HL-60/S4 treated with retinoic acid at 250 ng/mL for 4 days and 3 days (cell line): ENCODE measurements at regions not wholly inside any gene's neighbourhood (a gene's known extent, or its start where the extent isn't known, plus 50 kb on each side); places are given as distances from the start of the nearest gene placed in this dataset.

Experiments used
- in situ Hi-C: fragments of 300-500 bp; cut with MboI; formaldehyde crosslinking; loops from 2 replicates; pipeline ENCODE4 v1.7.0; 2022; ENCODE audit warnings: low sequenced_read_pairs

DNA sequence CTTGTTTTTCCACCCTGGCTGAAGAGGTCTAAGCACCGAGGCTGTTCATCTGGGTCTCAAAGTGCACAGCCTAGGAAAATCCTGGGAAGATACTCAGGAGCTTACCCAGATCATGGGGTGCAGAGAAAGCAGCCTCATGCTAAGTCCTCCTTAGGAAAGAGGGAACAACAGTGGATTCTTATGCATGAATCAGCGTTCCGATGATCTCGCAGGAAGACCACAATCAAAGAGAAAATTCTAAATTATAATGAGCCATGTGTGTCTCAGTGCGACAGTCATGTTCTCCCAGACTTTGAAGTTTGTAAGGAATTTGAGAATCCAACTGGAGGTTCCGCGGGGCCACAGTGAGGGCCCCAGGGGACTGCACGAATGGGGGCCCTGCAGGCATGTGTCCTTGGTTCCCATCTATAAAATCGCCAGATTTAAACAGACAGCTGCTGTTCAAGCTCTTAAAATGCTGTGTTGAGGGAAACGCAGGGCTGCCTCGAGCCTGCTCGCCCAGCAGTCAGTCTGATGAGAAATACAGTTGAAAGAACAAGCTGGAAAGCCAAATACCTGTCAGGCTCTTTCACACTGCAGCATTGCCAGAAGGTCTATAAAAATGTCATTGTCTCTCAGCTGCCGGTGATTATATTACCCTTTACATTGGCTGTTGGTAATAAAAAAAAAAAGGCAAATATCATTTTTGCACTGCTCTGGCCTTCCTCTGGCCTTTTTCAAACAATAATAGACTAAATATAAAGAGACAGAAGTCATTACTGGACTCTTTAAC is 152.1 kb downstream of the PMP22 start:
- in situ Hi-C loops, result no loop called here

DNA sequence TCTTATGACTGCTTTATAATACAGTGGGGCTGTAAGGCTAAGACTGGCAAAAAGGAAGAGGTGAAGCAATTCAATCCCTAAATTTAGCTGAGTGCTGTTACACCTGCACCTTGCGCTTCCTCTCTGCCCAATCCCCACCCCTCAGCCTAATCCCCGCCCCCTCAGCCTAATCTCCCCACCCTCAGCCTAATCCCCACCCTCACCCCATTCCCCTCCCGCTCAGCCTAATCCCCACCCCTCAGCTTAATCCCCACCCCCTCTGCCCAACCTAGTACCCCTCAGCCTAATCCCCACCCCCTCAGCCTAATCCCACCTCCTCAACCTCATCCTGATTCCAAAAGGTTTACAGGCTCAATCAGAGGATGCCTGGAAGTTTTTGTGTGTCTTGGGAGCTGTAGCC is 155.5 kb downstream of the PMP22 start:
- in situ Hi-C loops, result no loop called here

DNA sequence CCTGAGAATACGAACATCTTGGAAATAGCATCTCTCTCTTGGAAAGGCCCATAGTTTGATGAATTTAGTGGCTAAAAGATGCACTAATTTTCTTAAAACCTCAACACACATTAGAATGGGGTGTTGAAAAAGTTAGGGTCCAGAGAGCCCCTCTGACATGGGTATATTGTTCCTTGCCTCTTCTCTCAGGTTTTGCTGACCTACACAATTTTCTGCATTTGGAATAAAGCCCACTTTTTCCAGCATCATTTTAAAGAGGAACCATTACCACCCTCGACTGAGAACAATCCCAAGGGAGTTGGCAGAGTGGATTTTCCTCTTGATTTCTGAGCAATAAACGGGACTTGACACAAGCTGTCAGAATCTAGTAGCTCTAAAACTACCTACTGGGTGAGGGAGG is 156.1 kb downstream of the PMP22 start:
- in situ Hi-C loops, result no loop called here

DNA sequence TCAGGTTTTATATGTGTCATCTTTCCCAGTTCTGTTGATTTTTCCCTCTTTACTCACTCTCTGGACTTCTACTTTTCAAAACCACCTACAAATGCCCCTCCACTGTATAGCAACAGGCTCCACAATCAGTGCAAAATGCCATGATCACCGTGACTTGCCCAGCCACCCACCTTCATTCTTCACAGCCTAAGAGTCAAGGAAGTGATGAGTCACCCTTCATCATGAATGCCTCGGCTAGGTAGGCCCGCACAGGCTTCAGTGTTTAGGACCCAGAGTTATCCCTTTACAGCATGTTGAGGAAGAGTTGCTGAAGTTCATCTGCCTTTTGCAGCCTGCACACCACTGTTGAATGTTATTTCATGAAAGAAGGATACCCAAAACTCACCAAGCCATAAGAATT is 158.6 kb downstream of the PMP22 start:
- in situ Hi-C loops, result no loop called here

DNA sequence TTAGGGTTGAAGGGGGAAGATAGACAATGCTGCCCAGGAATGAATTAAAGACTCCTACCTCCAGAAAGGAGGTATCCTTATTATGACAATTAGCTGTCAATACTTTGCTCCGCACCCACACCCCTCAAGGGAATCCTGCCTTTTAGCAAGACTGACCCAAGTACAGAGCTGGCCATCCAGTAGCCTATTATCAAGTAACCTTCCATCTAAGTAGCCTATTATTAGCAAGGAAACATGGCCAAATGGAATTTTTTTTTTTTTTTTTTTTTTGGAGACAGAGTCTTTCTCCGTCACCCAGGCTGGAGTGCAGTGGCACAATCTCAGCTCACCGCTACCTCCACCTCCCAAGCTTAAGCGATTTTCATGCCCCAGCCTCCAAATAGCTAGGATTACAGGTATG is 161.3 kb downstream of the PMP22 start:
- in situ Hi-C loops, result no loop called here

DNA sequence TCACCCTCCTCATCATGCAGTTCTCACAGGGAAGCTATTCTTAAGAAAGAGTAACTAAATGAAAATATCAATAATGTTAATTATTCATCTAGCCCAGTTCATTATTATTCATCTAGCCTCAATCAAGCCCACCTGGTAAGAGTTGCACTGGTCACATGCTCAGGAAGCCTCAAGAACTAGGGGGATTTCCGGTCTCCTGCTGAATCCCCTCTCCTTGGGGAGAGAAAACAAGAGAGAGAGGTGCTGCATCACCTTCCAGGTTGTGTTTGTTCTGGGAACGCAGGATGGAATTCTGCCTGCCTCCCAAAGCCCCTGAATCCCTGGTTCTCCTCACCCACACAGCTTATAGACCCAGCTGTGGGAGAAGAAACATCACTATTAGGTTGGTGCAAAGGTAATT is 164.0 kb downstream of the PMP22 start:
- in situ Hi-C loops, result no loop called here

DNA sequence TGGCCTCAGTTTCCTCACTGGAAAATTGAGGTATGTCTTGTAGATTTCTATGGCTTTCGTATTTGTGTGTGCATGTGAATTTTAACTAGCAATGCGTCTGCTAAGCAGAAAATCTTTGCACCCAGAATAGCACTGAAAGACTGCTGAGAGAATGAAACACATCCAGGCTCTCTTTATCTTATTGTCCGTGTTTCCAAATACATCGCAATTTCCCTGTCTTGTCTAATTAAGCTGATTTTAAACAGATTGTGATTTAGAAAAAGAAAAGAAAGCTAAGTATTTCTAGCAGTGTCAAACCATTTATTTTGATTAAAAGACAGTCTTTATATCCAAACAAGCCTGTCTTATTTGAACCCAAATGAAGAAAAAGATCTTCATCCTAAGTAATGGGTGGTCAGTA is 168.6 kb downstream of the PMP22 start:
- in situ Hi-C loops, result no loop called here

DNA sequence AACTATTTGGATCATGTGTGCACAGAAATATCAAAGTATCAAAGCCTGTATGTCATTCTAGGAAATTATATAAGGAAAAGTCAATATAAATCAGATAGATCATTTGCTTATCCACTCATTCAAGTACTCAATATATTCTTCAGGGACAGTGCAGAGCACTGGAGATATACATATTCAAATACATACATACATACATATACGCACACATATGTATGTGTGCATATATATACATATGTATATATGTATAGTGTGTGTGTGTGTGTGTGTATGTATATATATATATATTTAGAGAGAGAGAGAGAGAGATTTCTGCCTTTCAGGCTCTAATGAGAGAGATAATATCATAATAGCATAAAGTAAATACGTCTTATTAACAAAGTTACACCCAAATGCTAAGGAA is 169.2 kb downstream of the PMP22 start:
- in situ Hi-C loops, result no loop called here

DNA sequence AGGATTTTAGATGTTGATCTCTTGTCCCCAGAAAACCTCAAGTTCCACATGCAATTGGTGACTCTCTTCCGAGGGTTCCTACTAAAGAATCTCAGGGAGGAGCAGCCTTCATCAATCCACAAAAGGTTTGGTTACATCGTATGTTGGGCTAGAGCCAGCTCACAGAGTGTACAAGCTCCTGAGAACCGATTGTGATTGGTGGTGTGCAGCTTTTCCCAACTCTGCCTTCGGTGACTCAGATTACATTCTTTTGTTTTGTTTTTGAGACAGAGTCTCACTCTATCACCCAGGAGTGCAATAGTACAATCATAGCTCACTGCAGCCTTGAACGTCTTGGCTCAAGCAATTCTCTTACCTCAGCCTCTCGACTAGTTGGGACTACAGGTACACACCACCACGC is 172.4 kb downstream of the PMP22 start:
- in situ Hi-C loops, result no loop called here

DNA sequence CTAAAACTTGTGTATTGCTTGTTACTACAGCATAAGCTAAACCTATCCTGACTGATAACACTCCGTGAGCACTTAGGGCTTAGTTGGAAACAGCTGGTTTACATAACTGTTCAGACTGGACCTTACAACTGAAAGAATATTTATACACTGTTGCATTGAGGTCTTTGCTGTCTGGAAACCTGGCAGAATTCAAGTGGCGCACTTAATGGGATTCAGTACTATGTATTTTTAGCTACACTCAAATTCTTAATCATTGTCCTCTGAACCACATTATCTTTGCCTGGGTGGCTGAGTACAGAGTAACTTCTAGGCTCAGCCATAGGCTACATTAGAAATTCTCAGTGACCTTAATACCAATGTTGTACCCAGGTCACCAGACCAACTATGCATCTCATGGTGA is 172.9 kb downstream of the PMP22 start:
- in situ Hi-C loops, result no loop called here

DNA sequence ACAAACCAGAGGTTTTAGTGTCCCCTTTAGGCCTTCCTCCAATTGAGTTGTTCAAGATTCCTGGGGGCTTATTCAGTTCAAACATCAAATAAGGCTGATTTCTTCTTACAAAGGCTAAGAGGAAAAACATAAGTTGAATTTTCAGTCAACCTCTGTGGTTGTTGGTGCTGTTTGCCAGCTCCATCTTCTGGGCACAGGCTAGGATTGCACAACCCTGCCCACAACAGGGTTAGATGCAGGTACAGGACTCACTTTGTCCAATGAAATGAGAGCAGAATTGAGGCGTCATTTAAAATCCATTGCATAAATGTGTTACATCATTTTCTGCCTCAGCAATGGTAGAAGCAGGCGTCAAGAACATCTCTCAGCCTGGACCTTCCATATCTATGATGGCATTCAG is 173.3 kb downstream of the PMP22 start:
- in situ Hi-C loops, result no loop called here

DNA sequence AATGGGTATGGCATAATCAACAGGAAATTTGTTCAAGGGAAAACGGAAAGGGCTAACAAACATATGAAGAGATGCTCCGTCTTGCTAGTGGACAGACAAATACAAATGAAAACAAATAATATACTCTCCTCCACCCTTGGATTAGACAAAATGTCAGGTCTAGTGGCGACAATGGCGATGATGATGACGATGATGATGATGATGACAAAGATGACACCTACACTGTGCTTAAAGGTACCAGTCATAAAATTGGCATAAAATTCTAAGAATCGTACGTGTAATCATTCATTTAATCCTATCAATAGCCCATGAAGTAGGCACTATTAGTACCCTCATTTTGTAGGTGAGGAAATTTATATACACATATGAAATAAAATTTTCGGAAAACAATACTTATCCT is 174.6 kb downstream of the PMP22 start:
- in situ Hi-C loops, result no loop called here

DNA sequence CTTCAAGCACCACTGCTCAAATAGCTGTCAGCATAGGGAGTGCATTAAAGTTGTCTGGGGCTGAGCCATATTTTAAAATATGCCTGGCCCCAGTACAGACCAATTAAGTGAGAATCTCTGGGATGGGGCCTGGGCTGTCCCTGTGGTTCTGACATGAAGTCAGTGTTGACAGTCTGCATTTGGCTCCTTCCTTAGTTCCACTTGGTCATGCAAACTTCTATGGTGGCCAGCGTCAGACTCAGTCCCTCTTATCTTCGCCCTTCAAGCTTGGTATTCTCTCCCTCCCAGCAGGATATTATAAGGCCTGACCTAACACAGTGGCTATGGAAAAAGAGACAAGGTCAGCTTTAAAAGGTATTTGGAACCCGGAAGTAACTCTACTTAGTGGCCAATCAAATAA is 177.2 kb downstream of the PMP22 start:
- in situ Hi-C loops, result no loop called here

DNA sequence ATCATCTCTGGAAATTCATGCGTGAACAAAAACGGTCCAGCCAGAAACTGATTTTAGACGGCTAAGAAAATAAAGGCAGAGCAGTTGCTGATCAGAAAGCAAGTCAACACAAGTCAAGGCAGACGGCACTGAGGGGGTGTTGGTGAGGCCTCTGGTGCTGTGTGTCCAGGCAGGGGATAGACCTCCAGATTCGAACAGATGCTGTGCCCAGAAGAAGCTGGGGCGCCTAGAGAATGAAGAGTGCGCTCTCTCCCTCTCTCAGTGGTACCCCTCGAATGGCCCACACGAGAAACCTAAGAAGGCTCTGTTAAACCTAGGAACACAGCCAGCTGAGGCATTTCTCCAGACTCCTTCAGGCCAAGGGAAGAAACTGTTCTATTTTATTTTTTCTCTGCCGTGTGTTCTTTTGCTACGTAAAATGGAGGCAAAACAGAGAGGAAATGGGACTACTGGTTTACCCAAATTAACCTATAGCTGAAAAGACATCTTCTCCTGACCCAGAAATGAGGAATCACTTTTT is 178.3 kb downstream of the PMP22 start:
- in situ Hi-C loops, result no loop called here

DNA sequence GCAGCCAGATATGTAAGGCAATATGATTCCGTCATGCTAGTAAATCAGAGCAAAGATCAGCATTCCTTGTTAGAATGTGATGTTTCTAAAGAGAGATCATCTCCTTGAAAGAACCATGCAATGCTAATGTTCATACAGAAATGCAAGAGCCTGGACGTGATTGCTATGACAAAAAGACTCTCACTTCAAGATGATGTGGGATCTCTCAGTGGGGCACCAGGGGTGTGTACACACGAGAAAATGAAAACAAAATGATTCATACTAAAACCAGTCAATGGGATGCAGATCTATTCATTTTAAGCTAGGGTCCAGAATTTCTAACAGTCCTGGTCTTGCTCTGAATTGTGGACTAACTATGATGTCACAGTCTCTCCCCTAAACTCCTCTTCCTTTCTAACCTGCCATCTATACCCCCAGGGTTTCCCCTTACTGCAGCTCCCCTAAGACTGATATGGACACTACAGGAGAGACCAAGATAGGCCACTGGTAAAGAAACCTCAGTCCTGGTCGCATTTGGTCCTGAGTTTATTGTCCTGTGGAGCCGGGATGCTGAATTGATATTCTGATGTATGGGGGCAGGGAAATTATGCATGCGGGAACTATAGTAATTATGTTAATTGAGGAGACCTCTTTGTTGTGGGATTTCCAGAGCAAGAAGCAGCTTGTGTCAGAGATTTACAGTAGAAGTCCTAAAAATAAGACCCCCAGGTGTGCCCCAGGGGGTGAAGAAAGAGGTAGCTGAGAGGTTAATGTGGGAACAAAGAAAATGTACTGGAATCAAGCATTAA is 179.0 kb downstream of the PMP22 start:
- in situ Hi-C loops, result no loop called here

DNA sequence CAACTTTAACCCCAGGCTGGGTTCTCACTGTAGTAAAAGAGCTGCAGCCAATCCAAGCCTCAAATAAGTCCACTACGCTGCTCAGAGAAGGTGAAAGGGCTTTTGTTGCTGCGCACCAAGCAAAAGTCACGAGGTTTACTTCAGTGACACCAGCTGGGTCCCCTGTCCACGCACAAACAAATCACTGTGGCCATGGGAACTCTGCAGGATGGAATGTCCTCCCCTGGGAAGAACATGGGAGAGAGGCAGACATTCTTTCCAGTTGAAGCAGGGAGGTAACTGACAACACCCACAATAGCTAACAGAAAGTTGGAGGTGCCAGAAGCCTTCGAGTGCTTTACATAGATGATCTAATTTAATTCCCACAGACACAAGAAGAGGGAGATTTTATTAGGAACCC is 181.9 kb downstream of the PMP22 start:
- in situ Hi-C loops, result no loop called here

DNA sequence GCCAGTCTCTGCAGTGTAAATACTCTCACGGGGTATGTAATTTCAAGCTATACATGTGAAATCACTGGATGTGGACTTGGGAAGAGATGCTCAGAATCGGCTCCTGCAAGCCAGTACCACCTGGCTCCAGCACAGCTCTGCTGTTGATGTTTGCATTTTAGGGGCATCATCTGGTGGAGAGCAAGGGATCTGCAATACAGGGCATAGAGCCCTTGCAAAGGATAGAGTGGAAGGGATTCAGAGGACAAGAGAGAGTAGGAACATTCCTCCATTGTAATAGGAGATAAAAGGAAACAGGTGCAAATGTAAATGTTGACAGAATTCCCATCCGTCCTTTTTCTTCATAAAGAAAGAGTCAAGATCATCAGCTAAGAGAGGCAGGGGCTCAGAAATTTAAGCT is 184.1 kb downstream of the PMP22 start:
- in situ Hi-C loops, result no loop called here

DNA sequence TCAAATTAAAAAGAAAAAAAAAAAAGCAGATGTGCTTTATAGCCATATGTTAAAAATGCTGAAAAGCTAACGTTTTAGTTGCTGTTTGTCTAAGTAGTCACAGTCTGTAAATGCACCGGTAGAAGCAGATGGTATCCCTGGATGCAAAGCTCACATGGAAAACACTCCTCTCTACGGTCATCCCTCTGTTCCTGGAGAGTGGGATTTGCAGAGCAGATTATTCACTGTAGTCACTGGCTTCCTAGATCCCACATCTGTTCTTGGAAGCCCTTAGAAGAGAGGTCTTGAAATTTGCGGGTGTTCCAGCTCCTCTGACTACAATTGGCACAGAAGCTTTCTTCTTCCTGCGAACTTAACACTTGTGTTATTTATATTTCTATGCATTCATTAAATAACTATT is 186.6 kb downstream of the PMP22 start:
- in situ Hi-C loops, result no loop called here

DNA sequence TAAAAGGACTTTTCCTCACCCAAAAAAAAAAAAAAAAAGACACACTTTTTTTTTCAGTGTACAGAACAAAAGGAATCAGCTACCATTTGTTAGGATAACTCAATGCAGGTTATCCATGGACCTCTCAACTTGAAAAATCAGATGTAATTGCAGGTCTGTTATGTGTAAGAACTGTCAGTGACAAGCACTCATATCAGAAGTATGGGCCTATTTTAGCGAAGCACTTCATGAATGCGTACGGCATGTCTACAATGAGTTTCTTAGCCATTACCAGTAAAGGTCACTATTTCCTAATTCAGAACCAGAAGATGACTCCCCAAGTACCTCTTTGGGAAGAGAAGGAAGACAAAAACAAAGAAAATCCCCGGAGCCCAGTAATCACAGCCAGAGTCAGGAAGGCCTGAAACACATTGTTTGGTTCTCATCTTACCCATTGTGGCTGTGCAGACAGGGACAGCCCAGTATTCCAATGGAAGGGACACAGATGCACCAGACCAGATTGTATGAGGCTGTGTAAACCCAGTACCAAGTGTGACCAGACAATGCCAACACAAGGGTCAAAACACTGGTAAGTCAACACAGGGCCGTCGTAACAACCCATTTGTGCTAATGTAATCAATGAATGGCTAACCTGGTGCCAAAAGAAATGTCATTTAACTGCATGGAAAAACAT is 188.0 kb downstream of the PMP22 start:
- in situ Hi-C loops, result no loop called here

DNA sequence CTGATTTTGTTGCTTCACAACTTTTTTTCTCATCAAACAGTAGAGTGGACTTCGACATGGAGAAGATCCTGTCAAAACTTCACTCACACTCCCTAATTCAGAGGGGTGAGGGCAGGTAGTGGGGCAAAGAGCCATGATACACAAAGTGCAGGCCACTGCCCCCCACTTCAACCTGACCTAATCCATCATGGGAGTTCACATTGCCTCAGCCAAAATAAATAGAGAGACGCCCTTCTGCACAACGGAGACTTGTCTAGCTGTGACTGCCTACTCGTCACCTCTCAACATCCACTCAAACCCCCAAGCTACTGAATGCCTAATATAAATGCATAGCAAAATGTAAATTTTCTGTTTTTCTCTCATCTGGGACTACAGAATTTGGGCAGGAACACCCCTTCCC is 213.2 kb downstream of the PMP22 start:
- in situ Hi-C loops, result no loop called here

DNA sequence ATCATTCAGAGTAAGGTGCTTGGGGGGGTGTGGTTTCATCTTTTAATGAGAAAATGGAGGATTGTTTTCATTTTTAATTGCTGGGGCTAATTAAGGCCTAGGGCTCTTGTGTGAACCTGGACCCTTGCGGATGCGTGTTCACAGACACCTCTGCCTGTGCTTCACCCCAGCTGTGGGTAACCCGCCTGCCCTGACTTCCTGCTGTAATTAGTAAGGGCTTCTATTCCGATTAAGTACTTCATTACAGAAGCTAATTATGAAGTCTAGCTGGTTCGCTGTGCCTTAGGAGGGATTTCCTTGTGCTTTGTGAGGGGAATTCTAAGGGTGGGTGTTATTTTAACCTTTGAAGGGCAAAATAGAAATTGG is 215.3 kb downstream of the PMP22 start:
- in situ Hi-C loops, result no loop called here
